Muscle of leg (tissue), 3 donors: ENCODE measurements at regions not wholly inside any gene's neighbourhood (a gene's known extent, or its start where the extent isn't known, plus 50 kb on each side); places are given as distances from the start of the nearest gene placed in this dataset.

Source experiments
- DNase-seq: peaks from one replicate; pipeline ENCODE4 v3.0.0; 2013
- H3K27ac ChIP-seq: one replicate; pipeline ENCODE4 v1.5.1; 2013; ENCODE audit warnings: mild to moderate bottlenecking, low read length, control low read depth
- H3K27me3 ChIP-seq: one replicate; pipeline ENCODE4 v1.6.1; 2013; ENCODE audit warnings: low read length; ENCODE audit not compliant: control insufficient read depth, insufficient read depth
- H3K36me3 ChIP-seq: one replicate; pipeline ENCODE4 v1.6.1; 2013; ENCODE audit warnings: low read length; ENCODE audit not compliant: control insufficient read depth, insufficient read depth
- H3K4me1 ChIP-seq: one replicate; pipeline ENCODE4 v1.6.1; 2013; ENCODE audit warnings: low read length; ENCODE audit not compliant: control insufficient read depth, insufficient read depth
- H3K4me3 ChIP-seq: one replicate; pipeline ENCODE4 v1.5.1; 2013; ENCODE audit warnings: low read length, control low read depth
- H3K9me3 ChIP-seq: replicated peaks from 2 replicates; pipeline ENCODE4 v1.6.1; 2013; ENCODE audit warnings: low read depth, low read length; ENCODE audit not compliant: control insufficient read depth
- WGBS: methylation state at CpG from one replicate; pipeline ENCODE4 v1.1.5; 2013; ENCODE audit warnings: missing lambda C conversion rate; ENCODE audit not compliant: insufficient coverage; 5-methylcytosine and 5-hydroxymethylcytosine counted together

DNA sequence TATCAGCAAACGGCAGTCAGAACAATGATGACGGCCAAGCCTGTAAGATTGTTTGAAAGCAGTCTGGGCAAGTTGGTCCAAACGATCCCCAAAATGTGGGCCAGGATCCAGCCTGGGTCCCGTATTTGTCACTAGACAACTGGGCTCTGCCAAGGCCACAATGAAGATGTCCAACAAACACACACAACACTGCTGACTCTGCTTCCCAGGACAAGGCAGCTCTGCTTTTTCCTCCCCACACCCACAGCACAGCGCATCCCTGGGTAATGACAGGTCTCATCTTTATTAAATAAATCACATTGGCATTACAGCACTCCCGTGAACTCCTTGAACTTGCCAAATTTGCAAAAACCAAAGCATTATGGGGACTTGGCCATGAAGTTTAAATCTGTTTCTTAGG lies 424.1 kb upstream of the ACTBL2 start:
- no peak overlapping the region for H3K27ac ChIP-seq
- no peaks in the 10 kb centered on the region for H3K36me3 ChIP-seq
- H3K27me3 ChIP-seq: no peaks in the 10 kb centered on the region
- H3K9me3 ChIP-seq: no peaks in the 10 kb centered on the region
- no peak for DNase-seq
- H3K4me1 ChIP-seq: peaks cover 3% of the 10 kb centered on the region
- 86% methylated on average over 5 of the region's 6 CpGs for whole genome bisulfite sequencing
- H3K4me3 ChIP-seq: no peak overlapping the region

DNA sequence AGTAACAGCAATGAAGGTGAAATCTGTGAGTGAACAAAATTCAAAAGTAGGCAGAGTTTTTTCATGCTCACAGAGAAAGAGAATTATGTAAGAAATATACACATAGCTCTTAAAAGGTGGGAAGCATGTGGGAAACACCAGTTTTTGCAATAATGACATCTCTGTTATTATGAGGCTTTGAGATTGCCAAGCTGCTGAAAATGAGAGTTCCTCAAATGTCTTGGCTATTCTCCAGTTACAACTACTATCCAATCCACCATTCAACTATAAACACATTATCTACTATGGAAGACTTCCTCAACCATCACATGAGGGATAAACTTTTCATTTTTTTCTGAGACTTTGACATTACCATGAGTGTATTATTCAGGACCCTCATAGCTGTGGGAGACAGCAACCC lies 420.8 kb upstream of the ACTBL2 start:
- H3K27ac ChIP-seq: no peak overlapping the region
- DNase-seq: peak; percentile 37
- H3K36me3 ChIP-seq: no peaks in the 10 kb centered on the region
- H3K4me1 ChIP-seq: peaks cover 5% of the 10 kb centered on the region
- H3K9me3 ChIP-seq: no peaks in the 10 kb centered on the region
- no peaks in the 10 kb centered on the region for H3K27me3 ChIP-seq
- no peak overlapping the region for H3K4me3 ChIP-seq

DNA sequence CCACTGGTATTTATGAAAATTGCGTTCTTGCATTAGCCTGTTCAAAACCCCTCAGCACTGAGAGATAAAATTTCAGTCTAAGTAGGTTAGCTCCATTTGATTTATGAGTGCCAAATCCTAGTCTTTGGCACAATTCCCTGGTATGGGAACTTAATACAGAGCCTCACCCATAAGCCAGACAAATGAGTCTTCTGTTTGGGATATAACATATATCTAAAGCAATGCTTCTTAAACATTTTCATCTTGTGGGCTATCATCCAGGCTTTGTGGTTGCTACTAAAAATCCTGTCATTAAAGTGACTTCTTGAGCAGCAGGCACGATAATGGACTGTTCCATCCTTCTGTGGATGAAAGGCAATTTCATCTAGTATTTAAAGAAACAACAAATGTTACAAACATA lies 419.5 kb upstream of the ACTBL2 start:
- DNase-seq: peak; percentile 52
- no peaks in the 10 kb centered on the region for H3K27me3 ChIP-seq
- H3K4me3 ChIP-seq: no peak overlapping the region
- H3K36me3 ChIP-seq: no peaks in the 10 kb centered on the region
- no CpG with 5 or more reads among the region's 2 CpGs for WGBS
- no peaks in the 10 kb centered on the region for H3K9me3 ChIP-seq
- H3K27ac ChIP-seq: no peak overlapping the region
- peaks cover 5% of the 10 kb centered on the region for H3K4me1 ChIP-seq

DNA sequence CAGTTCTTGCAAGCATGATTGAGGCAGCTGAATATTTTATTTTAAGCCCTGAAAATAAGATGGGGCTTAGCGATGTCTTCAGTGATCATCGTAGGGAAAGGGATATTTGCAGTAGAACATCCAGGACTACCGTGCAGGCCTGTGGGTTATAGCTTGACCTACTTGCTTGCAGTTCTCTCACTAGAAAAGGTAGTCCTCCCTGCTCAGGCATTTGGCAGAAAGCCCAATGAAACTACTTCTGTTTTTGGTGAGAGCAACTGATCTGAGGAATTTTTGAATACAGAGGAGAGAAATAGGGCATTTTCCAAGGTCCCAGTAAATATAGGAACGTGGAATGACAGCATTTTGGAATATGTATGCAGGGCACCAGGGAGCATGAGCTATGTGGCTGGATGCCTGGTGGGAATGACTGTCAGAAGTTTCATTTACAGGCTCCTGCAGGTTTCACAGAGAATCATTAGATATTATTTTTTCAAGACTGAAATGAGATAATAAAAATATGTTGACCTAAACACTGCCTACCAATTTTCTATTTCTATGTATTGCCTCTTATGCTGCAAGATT lies 417.9 kb upstream of the ACTBL2 start:
- no peaks in the 10 kb centered on the region for H3K36me3 ChIP-seq
- H3K4me3 ChIP-seq: no peak overlapping the region
- H3K4me1 ChIP-seq: peaks cover 5% of the 10 kb centered on the region
- H3K9me3 ChIP-seq: no peaks in the 10 kb centered on the region
- H3K27ac ChIP-seq: no peak overlapping the region
- 58% methylated on average over 4 of the region's 4 CpGs for WGBS
- DNase-seq: no peak
- no peaks in the 10 kb centered on the region for H3K27me3 ChIP-seq

DNA sequence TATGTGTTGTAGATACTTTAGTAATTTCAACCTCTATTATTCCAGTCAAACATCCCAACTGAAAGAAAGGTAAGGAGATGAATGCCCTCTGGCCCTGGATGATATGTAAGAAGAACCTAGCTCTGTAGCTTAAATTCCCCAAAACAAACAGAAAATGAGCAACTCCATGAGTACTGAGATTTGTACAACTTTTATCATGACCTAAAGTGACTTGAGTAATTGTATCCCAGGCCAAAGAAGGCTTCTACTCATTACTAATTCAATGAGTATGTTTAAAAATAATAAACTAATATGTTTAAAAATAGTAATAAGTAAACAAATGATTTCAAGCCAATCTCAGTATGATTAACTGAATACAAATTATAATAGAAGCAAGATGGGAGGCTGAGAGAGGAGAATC lies 414.0 kb upstream of the ACTBL2 start:
- Histone ChIP-seq H3K9me3 (no peaks in the 10 kb centered on the region), H3K4me1 (peaks cover 2% of the 10 kb centered on the region), H3K36me3 (no peaks in the 10 kb centered on the region), H3K27ac (no peak overlapping the region), H3K27me3 (no peaks in the 10 kb centered on the region), H3K4me3 (no peak overlapping the region)
- no peak for DNase-seq

DNA sequence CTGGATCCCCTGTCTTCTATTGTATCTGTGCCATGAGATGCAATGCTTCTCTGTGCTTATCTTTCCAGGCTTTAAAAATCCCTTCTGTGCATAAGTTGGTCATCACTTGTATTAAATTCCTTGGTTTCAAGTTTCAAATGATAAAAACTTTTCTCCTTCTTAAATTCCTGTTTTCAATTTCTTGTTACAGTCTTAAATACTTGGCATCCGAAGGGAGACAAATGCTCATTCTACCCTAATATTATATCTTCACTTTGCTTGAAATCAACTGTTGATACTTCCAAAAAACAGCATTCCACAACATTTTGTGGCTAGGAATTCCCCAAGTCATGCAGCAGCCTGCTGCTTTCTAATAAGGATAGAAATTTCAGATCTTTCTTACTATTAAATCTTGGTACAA lies 413.2 kb upstream of the ACTBL2 start:
- no peak overlapping the region for H3K4me3 ChIP-seq
- H3K4me1 ChIP-seq: peaks cover 2% of the 10 kb centered on the region
- H3K9me3 ChIP-seq: no peaks in the 10 kb centered on the region
- no peaks in the 10 kb centered on the region for H3K27me3 ChIP-seq
- no peak for DNase-seq
- no peak overlapping the region for H3K27ac ChIP-seq
- no CpG with 5 or more reads among the region's 1 CpG for WGBS
- no peaks in the 10 kb centered on the region for H3K36me3 ChIP-seq

DNA sequence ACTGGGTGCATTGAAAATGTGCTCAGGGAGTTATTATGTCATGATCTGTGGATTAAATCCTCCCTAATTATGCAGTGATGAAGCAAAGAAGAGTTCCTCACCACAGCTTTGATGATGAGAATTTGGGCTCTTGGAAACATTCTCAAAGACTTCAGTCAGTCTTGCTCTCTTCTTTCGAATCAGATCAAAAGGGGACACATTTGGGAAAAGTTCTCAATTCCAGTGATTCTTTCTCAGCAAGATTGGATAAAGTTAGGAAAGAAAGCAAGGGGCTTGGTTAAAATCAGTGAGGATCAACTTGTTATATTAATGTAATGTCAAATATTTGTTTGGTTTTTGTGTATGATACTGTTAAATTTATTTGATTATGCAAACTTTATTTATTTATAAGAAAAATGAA lies 411.3 kb upstream of the ACTBL2 start:
- Histone ChIP-seq H3K36me3 (no peaks in the 10 kb centered on the region), H3K4me1 (peaks cover 4% of the 10 kb centered on the region), H3K4me3 (no peak overlapping the region), H3K9me3 (no peaks in the 10 kb centered on the region), H3K27me3 (no peaks in the 10 kb centered on the region), H3K27ac (no peak overlapping the region)
- DNase-seq: no peak
- no CpG with 5 or more reads among the region's 1 CpG for WGBS

DNA sequence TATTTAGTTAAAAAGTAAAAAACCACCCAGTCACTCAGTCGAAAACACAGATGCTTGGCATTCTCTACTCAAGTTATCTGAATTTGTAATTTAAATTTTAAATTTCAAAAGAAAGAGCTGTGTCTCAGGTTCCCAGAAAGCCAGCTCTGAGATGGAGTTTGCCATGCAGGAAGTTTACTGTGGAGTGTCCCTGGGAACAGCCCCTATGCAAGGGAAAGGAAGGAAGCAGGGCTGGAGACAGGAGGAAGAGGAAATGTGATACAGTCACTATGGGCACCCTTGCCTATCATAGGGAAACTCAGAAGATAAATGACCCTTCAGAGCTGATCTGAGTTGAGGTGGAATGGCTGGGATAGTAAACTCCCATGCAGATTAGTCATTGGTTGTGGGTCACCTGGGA lies 408.8 kb upstream of the ACTBL2 start:
- Histone ChIP-seq H3K4me1 (peaks cover 6% of the 10 kb centered on the region), H3K36me3 (no peaks in the 10 kb centered on the region), H3K4me3 (no peak overlapping the region), H3K27me3 (no peaks in the 10 kb centered on the region), H3K9me3 (no peaks in the 10 kb centered on the region), H3K27ac (no peak overlapping the region)
- DNase-seq: no peak
- WGBS: no CpG with 5 or more reads among the region's 1 CpG

DNA sequence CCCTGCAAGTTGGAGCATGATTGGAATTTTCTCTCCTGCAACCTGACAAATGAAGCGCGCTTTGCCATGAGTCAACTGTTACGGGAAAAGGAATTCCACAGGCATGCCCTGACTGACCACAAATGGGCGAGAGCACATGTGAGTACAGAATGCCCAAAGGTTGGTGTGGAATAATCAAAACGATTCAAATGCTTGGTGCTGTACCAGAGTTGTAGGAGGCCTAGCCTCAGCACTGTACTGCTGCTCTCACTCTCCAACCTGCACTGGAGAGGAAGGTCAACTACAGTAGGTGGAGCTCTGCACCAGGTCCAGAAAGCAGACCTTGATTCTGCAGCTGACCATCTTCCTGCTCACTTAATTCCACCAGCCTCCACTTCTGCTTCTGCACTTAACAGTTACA lies 406.9 kb upstream of the ACTBL2 start:
- peak; percentile 47 for DNase-seq
- H3K27ac ChIP-seq: no peak overlapping the region
- H3K4me1 ChIP-seq: peaks cover 6% of the 10 kb centered on the region
- WGBS: 86% methylated on average over 5 of the region's 5 CpGs
- no peak overlapping the region for H3K4me3 ChIP-seq
- no peaks in the 10 kb centered on the region for H3K27me3 ChIP-seq
- no peaks in the 10 kb centered on the region for H3K9me3 ChIP-seq
- no peaks in the 10 kb centered on the region for H3K36me3 ChIP-seq

DNA sequence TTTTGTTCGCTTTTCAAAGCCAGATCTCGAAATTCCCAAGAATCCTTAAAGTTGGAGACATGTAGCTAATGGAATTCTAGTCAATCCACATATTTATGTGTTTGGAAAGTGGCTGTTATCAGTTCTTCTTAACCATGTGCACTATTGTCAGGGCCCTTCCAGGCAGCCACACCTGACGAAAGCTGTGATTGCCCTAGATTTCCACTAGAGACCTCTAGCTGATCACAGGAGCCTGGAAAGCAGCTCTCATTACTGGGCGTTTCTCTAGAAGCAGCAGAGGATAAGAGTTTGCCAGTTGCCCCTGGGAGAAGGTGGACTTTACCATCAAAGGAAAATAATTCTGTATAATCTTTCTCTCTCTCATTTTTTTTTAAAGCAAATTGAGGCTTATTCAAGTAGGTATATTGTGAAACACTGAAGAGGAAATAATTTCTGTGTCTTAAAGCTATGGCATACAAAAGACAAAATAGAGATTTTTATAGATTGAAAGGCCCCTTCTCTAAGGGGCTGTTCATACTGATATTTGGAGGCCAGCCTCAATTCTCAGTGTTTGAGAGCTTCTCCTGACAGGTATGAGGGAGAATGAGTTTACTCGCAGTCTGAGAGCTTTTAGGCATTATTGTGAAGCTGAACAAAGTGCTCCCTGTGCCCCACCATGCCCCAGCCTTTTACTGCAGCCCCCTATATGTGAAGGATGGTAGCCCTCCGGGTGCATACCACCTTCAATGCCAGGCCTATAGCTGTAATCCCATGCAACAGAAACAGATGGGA lies 405.4 kb upstream of the ACTBL2 start:
- DNase-seq: peak; percentile 82
- H3K36me3 ChIP-seq: no peaks in the 10 kb centered on the region
- H3K27ac ChIP-seq: no peak overlapping the region
- WGBS: 29% methylated on average over 1 of the region's 6 CpGs
- no peaks in the 10 kb centered on the region for H3K9me3 ChIP-seq
- no peak overlapping the region for H3K4me3 ChIP-seq
- H3K4me1 ChIP-seq: peaks cover 6% of the 10 kb centered on the region
- H3K27me3 ChIP-seq: no peaks in the 10 kb centered on the region
